K562 (cell line): ENCODE measurements at regions not wholly inside any gene's neighbourhood (a gene's known extent, or its start where the extent isn't known, plus 50 kb on each side); places are given as distances from the start of the nearest gene placed in this dataset.

Source experiments
- ATAC-seq: fragments of 200-7000 bp; cut with Tn5 transposase; 3 replicates; pipeline ENCODE4 v1.9.1; 2020; ENCODE audit warnings: moderate library complexity
- BruUV-seq: library from RNA; stranded (reverse); fragments of 400-500 nt; replicated peaks from 2 replicates; lab custom pipeline; 2021; lab: Mats Ljungman, UMichigan
- CTCF ChIA-PET: fragments of 300-600 bp; formaldehyde crosslinking; extraction: SDS; loops from one replicate; lab custom pipeline; 2021; ENCODE audit warnings: low intra/inter-chr PET ratio; lab: Yijun Ruan, JAX
- POLR2A ChIA-PET: fragments of 300-600, 350-650 bp; sonication (Branson Sonifier 250); formaldehyde crosslinking; extraction: SDS; loops from one replicate; lab custom pipeline; 2021; ENCODE audit warnings: antibody characterized with exemption, inconsistent platforms; lab: Yijun Ruan, JAX
- DNase-seq, 4 experiments: peaks; one replicate each; pipeline versions ENCODE4 v3.0.0 to v3.0.0-alpha.2; 2011 to 2018; ENCODE audit warnings: low spot score in 3 of 4, mixed read lengths in 3 of 4; ENCODE audit errors: extremely low read depth in 1 of 4
- FAIRE-seq: peaks from 2 replicates; lab custom pipeline; 2011; peaks lifted over from hg19 to GRCh38; lab: Jason Lieb, UNC
- H2AFZ ChIP-seq: 2 replicates; pipeline ENCODE4 v1.6.0; 2011; ENCODE audit warnings: low read depth, low read length, control low read depth, inconsistent platforms
- H3K27ac ChIP-seq: fragments of 200-600 bp; 3 replicates; pipeline ENCODE4 v1.8.0; 2011; ENCODE audit warnings: low read depth, mild to moderate bottlenecking, control low read depth, inconsistent platforms, low read length, moderate library complexity, mixed read lengths; ENCODE audit errors: extremely low read depth
- H3K27me3 ChIP-seq, 2 experiments: fragments of 300-600 bp in 1 of 2; 2 replicates in 1 of 2; 3 replicates in 1 of 2; pipeline versions ENCODE4 v1.6.0 to v1.8.0; 2011; ENCODE audit warnings: inconsistent platforms in 2 of 2, low read length in 2 of 2, mild to moderate bottlenecking in 1 of 2, mixed read lengths in 1 of 2, moderate library complexity in 1 of 2; ENCODE audit not compliant: control insufficient read depth in 2 of 2, insufficient read depth in 2 of 2
- H3K36me3 ChIP-seq: fragments of 300-600 bp; 3 replicates; pipeline ENCODE4 v1.8.0; 2011; ENCODE audit warnings: mild to moderate bottlenecking, low read length, inconsistent platforms; ENCODE audit not compliant: control insufficient read depth, insufficient read depth
- H3K4me1 ChIP-seq, 2 experiments: fragments of 200-600 bp in 1 of 2; replicated peaks in 1 of 2; 2 replicates in 1 of 2; 3 replicates in 1 of 2; pipeline versions ENCODE4 v1.5.1 to v1.8.0; 2011; ENCODE audit warnings: inconsistent platforms in 2 of 2, low read length in 2 of 2, mild to moderate bottlenecking in 1 of 2, mixed read lengths in 1 of 2, moderate library complexity in 1 of 2; ENCODE audit not compliant: control insufficient read depth in 2 of 2, insufficient read depth in 2 of 2
- H3K4me2 ChIP-seq: 2 replicates; pipeline ENCODE4 v1.6.1; 2011; ENCODE audit warnings: low read length, control low read depth, inconsistent platforms, mixed read lengths; ENCODE audit not compliant: insufficient read depth
- H3K4me3 ChIP-seq: fragments of 200-600 bp; sonication (generic), shearing (Covaris generic); 2 replicates; pipeline ENCODE4 v1.5.1; 2016; ENCODE audit warnings: control low read depth, inconsistent platforms
- H3K79me2 ChIP-seq: fragments of 200-600 bp; 3 replicates; pipeline ENCODE4 v1.8.0; 2011; ENCODE audit warnings: low read length, inconsistent platforms; ENCODE audit not compliant: control insufficient read depth, insufficient read depth
- H3K9ac ChIP-seq, 2 experiments: 2 replicates each; pipeline versions ENCODE4 v1.6.0 to v1.6.1; 2011; ENCODE audit warnings: low read depth in 2 of 2, low read length in 2 of 2, control low read depth in 1 of 2, inconsistent platforms in 1 of 2, mild to moderate bottlenecking in 1 of 2, mixed read lengths in 1 of 2; ENCODE audit not compliant: insufficient read depth in 1 of 2
- H3K9me1 ChIP-seq: one replicate; pipeline ENCODE4 v1.6.0; 2011; ENCODE audit warnings: inconsistent platforms, mild to moderate bottlenecking, low read length, moderate library complexity; ENCODE audit not compliant: control insufficient read depth, insufficient read depth
- H3K9me3 ChIP-seq: replicated peaks from 2 replicates; pipeline ENCODE4 v1.5.1; 2011; ENCODE audit warnings: low read depth, low read length, inconsistent platforms; ENCODE audit not compliant: control insufficient read depth, insufficient read depth
- H4K20me1 ChIP-seq: replicated peaks from 2 replicates; pipeline ENCODE4 v1.6.1; 2011; ENCODE audit warnings: low read length, inconsistent platforms, mixed read lengths; ENCODE audit not compliant: control insufficient read depth, insufficient read depth
- AFF1 ChIP-seq, 2 experiments: fragments of 450-650 bp; IDR thresholded peaks; 2 replicates each; pipeline ENCODE4 v1.6.1; 2018; ENCODE audit warnings: mild to moderate bottlenecking in 2 of 2, low read depth in 1 of 2; ENCODE audit not compliant: partially characterized antibody in 2 of 2
- ELK1 ChIP-seq: sonication (generic); formaldehyde crosslinking; IDR thresholded peaks from 2 replicates; pipeline ENCODE4 v1.8.1; 2022; ENCODE audit warnings: missing genetic modification reagents
- MYNN ChIP-seq, 2 experiments: sonication (generic); formaldehyde crosslinking in 1 of 2; IDR thresholded peaks; 2 replicates each; pipeline versions ENCODE4 v1.5.0 to v1.6.1; 2016 to 2020; ENCODE audit warnings: antibody characterized with exemption in 1 of 2, missing genetic modification reagents in 1 of 2
- NCOA6 ChIP-seq: fragments of 450-650 bp; IDR thresholded peaks from 2 replicates; pipeline ENCODE4 v1.6.1; 2017; ENCODE audit warnings: mild to moderate bottlenecking
- OTX1 ChIP-seq: fragments of 450-650 bp; formaldehyde crosslinking; IDR thresholded peaks from 2 replicates; pipeline ENCODE4 v1.4.0; 2022; ENCODE audit warnings: mild to moderate bottlenecking
- PPARD ChIP-seq: fragments of 250-450 bp; sonication (Bioruptor Pico); IDR thresholded peaks from 2 replicates; pipeline ENCODE4 v1.8.0; 2022; ENCODE audit warnings: inconsistent platforms, mild to moderate bottlenecking, moderate library complexity
- TAL1 ChIP-seq: fragments of 450-650 bp; IDR thresholded peaks from 2 replicates; pipeline ENCODE4 v1.6.1; 2016; ENCODE audit warnings: mild to moderate bottlenecking
- THRAP3 ChIP-seq: fragments of 450-650 bp; IDR thresholded peaks from 2 replicates; pipeline ENCODE4 v1.6.1; 2016; ENCODE audit warnings: mild to moderate bottlenecking, inconsistent platforms, borderline replicate concordance
- ZSCAN29 ChIP-seq: fragments of 450-650 bp; IDR thresholded peaks from 2 replicates; pipeline ENCODE4 v1.6.1; 2017
- WGBS: fragments of 100-300 bp; shearing (Covaris generic); methylation state at CpG from one replicate; pipeline ENCODE4 v1.1.6; 2016; ENCODE audit warnings: low coverage, mixed read lengths; ENCODE audit not compliant: insufficient coverage; ENCODE audit errors: missing lambda C conversion rate; 5-methylcytosine and 5-hydroxymethylcytosine counted together
- in situ Hi-C: fragments of 300-500 bp; cut with MboI; formaldehyde crosslinking; loops from 4 replicates; pipeline ENCODE4 v1.15.0; 2018; ENCODE audit warnings: inconsistent platforms, mixed read lengths
- intact Hi-C: fragments of 100-400 bp; cut with micrococcal nuclease; formaldehyde crosslinking; loops from 2 replicates; pipeline ENCODE4 v1.14.2; 2022

GRCh38 chr15:37788767-37789396 is 145.6 kb upstream of the TMCO5A start:
- H3K9me3 ChIP-seq, result no peaks in the 10 kb centered on the region; the same call in none of the 2 replicates
- ATAC-seq, result no peak
- H3K4me3 ChIP-seq, result no peak overlapping the region
- ChIA-PET POLR2A (no interaction called here), CTCF (no interaction called here)
- DNase-seq, result no peak
- intact Hi-C loops (no loop called here), in situ Hi-C loops (no loop called here)
- no TSS peak for BruUV-seq
- H3K27me3 ChIP-seq, result no peaks in the 10 kb centered on the region
- no peaks in the 10 kb centered on the region for H3K9me1 ChIP-seq
- H3K4me2 ChIP-seq, result no peak overlapping the region
- no peak overlapping the region for H3K9ac ChIP-seq
- WGBS, result 1% methylated on average over 7 of the region's 7 CpGs
- FAIRE-seq, result no peak
- no peaks in the 10 kb centered on the region for H3K79me2 ChIP-seq
- no peak overlapping the region for H3K27ac ChIP-seq
- no peaks in the 10 kb centered on the region for H4K20me1 ChIP-seq
- H3K36me3 ChIP-seq, result no peaks in the 10 kb centered on the region
- no peaks in the 10 kb centered on the region for H3K4me1 ChIP-seq
- TF ChIP-seq NCOA6 (no peak), MYNN (IDR thresholded peaks at IDR 0.05) (no peak), MYNN (CRISPR knock-in tag; IDR thresholded peaks at IDR 0.05) (no peak), AFF1 (IDR thresholded peaks at IDR 0.05; ENCODE audit: low read depth in 1 of 2, partially characterized antibody in 2 of 2) (no peak), TAL1 (no peak), ZSCAN29 (no peak), ELK1 (CRISPR knock-in tag) (no peak), THRAP3 (no peak), OTX1 (CRISPR knock-in tag) (no peak), PPARD (CRISPR knock-in tag) (no peak)
- H2AFZ ChIP-seq, result no peak overlapping the region
